ENCODE measurements at regions not wholly inside any gene's neighbourhood (a gene's known extent, or its start where the extent isn't known, plus 50 kb on each side); places are given as distances from the start of the nearest gene placed in this dataset.

DNA sequence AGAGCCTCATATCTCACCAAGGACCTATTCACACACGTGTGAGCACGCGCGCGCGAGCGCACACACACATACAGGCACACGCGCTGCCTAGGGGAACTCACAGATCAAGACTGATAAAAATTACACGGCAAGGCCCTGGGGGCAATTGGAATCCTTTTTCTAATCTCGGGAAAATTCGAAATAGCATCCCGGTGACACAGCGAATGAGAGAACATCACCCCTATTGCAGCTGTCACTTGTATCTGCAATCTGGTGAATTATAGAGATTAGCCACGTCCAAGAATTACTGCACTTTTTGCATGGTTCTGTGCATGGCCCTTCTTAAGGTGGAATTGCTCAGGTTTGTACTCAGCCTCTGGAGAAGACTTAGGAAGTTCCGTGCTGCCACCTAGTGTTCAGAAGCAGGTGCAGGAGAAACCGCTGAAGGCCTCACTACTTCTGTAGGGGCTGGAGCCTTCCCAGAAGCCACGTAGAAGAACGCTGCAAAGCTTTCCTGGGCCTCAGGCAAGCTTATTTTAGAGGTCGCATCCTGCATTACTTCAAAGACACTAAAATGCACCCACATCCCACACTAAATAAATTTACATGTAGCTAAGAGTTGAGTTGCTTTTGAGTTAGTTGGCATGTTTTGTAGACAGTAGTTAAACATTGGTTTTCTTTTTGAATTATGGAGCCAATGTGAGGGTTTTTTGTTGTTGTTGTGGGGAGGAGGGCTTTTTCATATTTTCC is 229.2 kb upstream of the CAMK1G start:
- no peak overlapping the region for H3K27ac ChIP-seq
- TF ChIP-seq, protein P1, sequence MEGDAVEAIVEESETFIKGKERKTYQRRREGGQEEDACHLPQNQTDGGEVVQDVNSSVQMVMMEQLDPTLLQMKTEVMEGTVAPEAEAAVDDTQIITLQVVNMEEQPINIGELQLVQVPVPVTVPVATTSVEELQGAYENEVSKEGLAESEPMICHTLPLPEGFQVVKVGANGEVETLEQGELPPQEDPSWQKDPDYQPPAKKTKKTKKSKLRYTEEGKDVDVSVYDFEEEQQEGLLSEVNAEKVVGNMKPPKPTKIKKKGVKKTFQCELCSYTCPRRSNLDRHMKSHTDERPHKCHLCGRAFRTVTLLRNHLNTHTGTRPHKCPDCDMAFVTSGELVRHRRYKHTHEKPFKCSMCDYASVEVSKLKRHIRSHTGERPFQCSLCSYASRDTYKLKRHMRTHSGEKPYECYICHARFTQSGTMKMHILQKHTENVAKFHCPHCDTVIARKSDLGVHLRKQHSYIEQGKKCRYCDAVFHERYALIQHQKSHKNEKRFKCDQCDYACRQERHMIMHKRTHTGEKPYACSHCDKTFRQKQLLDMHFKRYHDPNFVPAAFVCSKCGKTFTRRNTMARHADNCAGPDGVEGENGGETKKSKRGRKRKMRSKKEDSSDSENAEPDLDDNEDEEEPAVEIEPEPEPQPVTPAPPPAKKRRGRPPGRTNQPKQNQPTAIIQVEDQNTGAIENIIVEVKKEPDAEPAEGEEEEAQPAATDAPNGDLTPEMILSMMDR (IDR thresholded peaks at IDR 0.05): peak; percentile 96
- no peak for TF ChIP-seq ZFX (IDR thresholded peaks at IDR 0.05; ENCODE audit: borderline replicate concordance)

DNA sequence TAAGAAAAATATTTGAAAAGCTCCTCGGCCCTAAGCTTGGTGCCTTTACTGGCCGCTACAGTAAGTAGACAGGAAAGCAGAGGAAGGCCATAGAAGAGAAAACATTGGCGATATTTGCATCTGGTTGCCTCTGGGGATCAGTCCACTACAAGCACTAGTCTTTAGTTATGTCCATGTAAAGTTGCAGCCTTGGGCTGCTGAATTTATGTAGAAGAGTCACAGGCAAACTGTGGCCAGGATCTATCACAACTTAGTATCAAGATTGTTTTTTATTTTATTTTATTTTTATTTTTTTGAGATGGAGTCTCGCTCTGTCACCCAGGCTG is 228.7 kb upstream of the CAMK1G start:
- H3K27ac ChIP-seq: no peak overlapping the region
- TF ChIP-seq, protein P1 (IDR thresholded peaks at IDR 0.05): no peak

DNA sequence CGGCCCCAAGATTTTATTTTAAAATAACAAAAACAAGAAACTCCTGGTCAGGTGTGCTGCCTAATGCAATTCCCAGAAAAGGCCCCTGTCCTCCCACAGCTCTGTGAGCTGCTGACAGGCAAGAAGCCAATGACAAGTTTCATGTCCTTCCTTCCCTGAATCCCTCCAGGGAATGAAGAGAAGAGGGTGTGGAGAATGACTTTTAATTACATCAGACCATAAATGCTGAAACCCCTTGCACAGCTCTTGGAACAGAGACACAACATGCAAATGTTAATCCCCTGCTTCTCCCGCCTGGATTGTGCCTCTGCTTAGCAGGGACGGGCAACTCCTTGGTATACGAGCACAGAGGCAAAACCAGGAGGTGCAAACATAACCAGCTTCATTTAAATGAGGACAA is 228.1 kb upstream of the CAMK1G start:
- no peak overlapping the region for H3K27ac ChIP-seq
- TF ChIP-seq, protein P1 (IDR thresholded peaks at IDR 0.05): no peak
- TF ChIP-seq ZFX (IDR thresholded peaks at IDR 0.05; ENCODE audit: borderline replicate concordance): no peak

DNA sequence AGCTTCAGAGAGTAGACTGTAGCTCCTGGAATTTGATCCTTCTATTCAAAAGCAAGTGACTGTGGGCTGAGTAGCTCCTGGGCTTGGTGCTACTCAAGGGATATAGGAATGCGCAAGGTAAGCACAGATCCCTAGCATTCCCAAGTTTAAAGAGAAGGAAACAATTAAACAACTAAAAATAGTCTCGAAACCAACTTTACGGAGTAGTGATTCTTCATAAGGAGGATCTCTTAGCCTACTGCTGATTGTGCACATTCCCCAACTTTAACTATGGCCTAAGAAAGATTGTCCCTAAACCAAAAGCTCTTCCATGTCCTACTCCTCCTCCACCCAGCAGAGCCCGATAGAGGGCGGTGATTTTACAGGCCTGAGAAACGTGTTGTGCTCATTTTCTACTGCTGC is 226.5 kb upstream of the CAMK1G start:
- TF ChIP-seq, protein P1 (IDR thresholded peaks at IDR 0.05): no peak
- TF ChIP-seq ZFX (IDR thresholded peaks at IDR 0.05; ENCODE audit: borderline replicate concordance): no peak
- H3K27ac ChIP-seq: no peak overlapping the region

DNA sequence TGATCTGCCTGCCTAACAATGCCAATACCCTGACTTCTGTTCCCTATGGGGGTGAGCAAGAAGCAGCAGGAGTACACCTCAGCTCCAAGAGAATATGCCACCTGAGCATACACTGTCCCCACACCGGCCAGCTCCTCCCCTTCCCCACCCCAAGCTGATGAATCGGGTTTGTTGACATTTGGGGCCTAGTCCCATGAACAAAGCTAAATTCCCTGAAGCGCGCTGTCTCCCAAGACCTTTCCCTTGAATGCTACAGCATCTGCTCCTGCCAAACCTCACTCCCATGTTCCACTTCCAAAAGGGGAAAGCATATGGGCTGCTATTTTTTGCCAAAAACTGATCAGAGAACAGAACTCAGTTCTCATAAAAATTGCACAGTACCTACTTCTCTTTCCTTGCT is 220.4 kb upstream of the CAMK1G start:
- H3K27ac ChIP-seq: no peak overlapping the region
- no peak for TF ChIP-seq ZFX (IDR thresholded peaks at IDR 0.05; ENCODE audit: borderline replicate concordance)
- TF ChIP-seq, protein P1 (IDR thresholded peaks at IDR 0.05): no peak

DNA sequence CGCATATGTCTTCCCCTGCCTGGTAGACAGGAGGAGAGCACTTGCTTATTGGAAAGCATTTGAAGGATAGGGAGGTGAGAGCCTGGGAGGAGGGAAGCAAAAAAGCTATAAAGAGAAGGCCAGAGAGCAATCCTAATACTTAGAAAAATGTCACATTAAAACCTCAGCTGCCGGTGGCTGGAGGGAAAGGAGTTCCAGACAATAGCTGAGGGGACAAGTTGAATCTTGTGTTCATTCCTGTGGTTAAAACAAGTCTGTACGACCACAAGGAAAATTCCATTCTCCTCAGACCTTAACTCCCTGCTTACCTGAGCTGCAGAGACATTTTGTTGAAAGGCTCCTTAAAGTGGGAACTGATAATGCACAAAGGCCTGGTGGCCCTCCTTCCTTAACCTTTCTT is 218.8 kb upstream of the CAMK1G start:
- TF ChIP-seq, protein P1 (IDR thresholded peaks at IDR 0.05): no peak
- TF ChIP-seq ZFX (IDR thresholded peaks at IDR 0.05; ENCODE audit: borderline replicate concordance): no peak
- H3K27ac ChIP-seq: no peak overlapping the region

DNA sequence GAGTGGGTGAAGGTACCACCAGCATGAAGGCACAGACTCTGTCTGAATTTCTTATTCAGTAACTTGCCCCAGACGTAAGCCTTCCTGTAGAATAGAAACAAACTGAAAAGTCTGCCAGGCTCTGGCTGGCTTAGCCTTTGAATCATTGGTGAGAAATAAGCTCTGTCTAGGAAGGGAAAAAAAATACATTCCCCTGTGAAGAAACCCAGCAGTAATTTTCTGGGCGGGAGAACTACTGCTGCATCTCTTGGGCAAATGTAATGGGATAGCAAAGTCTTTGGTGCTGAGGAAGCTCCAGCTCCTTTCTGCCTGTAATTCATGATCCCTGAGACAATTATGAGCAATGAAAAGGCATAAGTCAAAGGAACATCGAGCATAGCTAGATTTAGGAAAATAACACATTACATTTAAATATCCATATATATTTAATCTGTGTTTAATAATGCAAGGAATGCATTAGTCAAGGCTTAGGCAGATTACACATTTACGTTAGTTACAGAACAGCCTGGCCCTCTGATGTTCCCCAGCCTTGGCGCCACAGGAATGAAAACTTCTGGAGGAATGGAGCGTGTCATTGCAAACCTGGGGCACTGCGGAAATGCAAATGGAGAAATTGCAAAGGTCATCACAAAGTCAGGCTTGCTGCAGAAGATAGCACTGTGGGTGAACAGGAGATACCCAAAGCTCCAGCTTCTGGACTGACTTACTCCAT is 216.3 kb upstream of the CAMK1G start:
- TF ChIP-seq, protein P1 (IDR thresholded peaks at IDR 0.05): no peak
- TF ChIP-seq ZFX (IDR thresholded peaks at IDR 0.05; ENCODE audit: borderline replicate concordance): no peak

More for the DNA sequence above, 216.3 kb upstream of the CAMK1G start:
- no peak overlapping the region for H3K27ac ChIP-seq
